Mucosa of rectum (tissue), 2 donors: ENCODE measurements at regions not wholly inside any gene's neighbourhood (a gene's known extent, or its start where the extent isn't known, plus 50 kb on each side); places are given as distances from the start of the nearest gene placed in this dataset.

Source experiments
- H3K27ac ChIP-seq, 2 donors: one replicate each; pipeline ENCODE4 v1.7.0; 2013; ENCODE audit warnings: inconsistent platforms in 2 of 2, low read depth in 2 of 2, low read length in 2 of 2
- H3K27me3 ChIP-seq, 2 donors: one replicate each; pipeline ENCODE4 v1.7.0; 2013; ENCODE audit warnings: low read length in 2 of 2; ENCODE audit not compliant: control insufficient read depth in 2 of 2, insufficient read depth in 2 of 2
- H3K36me3 ChIP-seq, 2 donors: one replicate each; pipeline ENCODE4 v1.7.0; 2013; ENCODE audit warnings: low read length in 2 of 2; ENCODE audit not compliant: control insufficient read depth in 2 of 2, insufficient read depth in 2 of 2
- H3K4me1 ChIP-seq, 2 donors: one replicate each; pipeline ENCODE4 v1.7.0; 2013; ENCODE audit warnings: low read length in 2 of 2, mild to moderate bottlenecking in 1 of 2; ENCODE audit not compliant: control insufficient read depth in 2 of 2, insufficient read depth in 2 of 2
- H3K4me3 ChIP-seq, 2 donors: one replicate each; pipeline ENCODE4 v1.7.0; 2013; ENCODE audit warnings: low read length in 2 of 2
- H3K9ac ChIP-seq, 2 donors: one replicate each; pipeline ENCODE4 v1.7.0; 2013; ENCODE audit warnings: low read length in 2 of 2, low read depth in 1 of 2, mild to moderate bottlenecking in 1 of 2
- H3K9me3 ChIP-seq, 2 donors: one replicate each; pipeline ENCODE4 v1.7.0; 2013; ENCODE audit warnings: low read length in 2 of 2; ENCODE audit not compliant: control insufficient read depth in 2 of 2
- donor health status: healthy.
- donor health status: Normal muscosa, but diverticular disease.

- Histone ChIP-seq H3K27me3 (no peaks in the 10 kb centered on the region), H3K27ac (no peak overlapping the region), H3K4me1 (no peaks in the 10 kb centered on the region), H3K9ac (no peak overlapping the region), H3K4me3 (no peak overlapping the region), H3K36me3 (no peaks in the 10 kb centered on the region), H3K9me3 (no peaks in the 10 kb centered on the region)
These were observed 148.4 kb upstream of the CLINT1 start for GRCh38 chr5:158007336-158007735.

GRCh38 chr5:157999696-158000095 is 140.8 kb upstream of the CLINT1 start:
- H3K36me3 ChIP-seq = no peaks in the 10 kb centered on the region
- H3K27ac ChIP-seq = no peak overlapping the region
- H3K4me1 ChIP-seq = peaks cover 0 to under 1% of the 10 kb centered on the region in 2 donors
- H3K9ac ChIP-seq = no peak overlapping the region
- H3K27me3 ChIP-seq = no peaks in the 10 kb centered on the region
- no peak overlapping the region for H3K4me3 ChIP-seq
- no peaks in the 10 kb centered on the region for H3K9me3 ChIP-seq

GRCh38 chr5:157997991-157998504 is 139.1 kb upstream of the CLINT1 start:
- Histone ChIP-seq H3K36me3 (no peaks in the 10 kb centered on the region), H3K4me1 (peaks cover 0 to 4% of the 10 kb centered on the region in 2 donors), H3K27ac (no peak overlapping the region), H3K4me3 (no peak overlapping the region), H3K9me3 (no peaks in the 10 kb centered on the region), H3K9ac (no peak overlapping the region), H3K27me3 (no peaks in the 10 kb centered on the region)

GRCh38 chr5:157994906-157995519 is 136.1 kb upstream of the CLINT1 start:
- Histone ChIP-seq H3K4me3 (peak overlapping the region in 1 of 2 donors; percentile 29), H3K9me3 (no peaks in the 10 kb centered on the region), H3K9ac (no peak overlapping the region), H3K27me3 (no peaks in the 10 kb centered on the region), H3K27ac (no peak overlapping the region), H3K4me1 (peaks cover 0 to 4% of the 10 kb centered on the region in 2 donors), H3K36me3 (no peaks in the 10 kb centered on the region)

- no peak overlapping the region for H3K9ac ChIP-seq
- H3K4me3 ChIP-seq = no peak overlapping the region
These were observed 135.2 kb upstream of the CLINT1 start for GRCh38 chr5:157993986-157994691.

GRCh38 chr5:157993201-157993600 is 134.3 kb upstream of the CLINT1 start:
- no peak overlapping the region for H3K4me3 ChIP-seq
- H3K9me3 ChIP-seq = no peaks in the 10 kb centered on the region
- peaks cover 0 to 4% of the 10 kb centered on the region in 2 donors for H3K4me1 ChIP-seq
- H3K9ac ChIP-seq = no peak overlapping the region
- H3K27ac ChIP-seq = no peak overlapping the region
- no peaks in the 10 kb centered on the region for H3K27me3 ChIP-seq
- no peaks in the 10 kb centered on the region for H3K36me3 ChIP-seq

More at GRCh38 chr5:157993986-157994691, 135.2 kb upstream of the CLINT1 start:
- Histone ChIP-seq H3K9me3 (no peaks in the 10 kb centered on the region), H3K4me1 (peaks cover 0 to 4% of the 10 kb centered on the region in 2 donors), H3K27me3 (no peaks in the 10 kb centered on the region), H3K27ac (no peak overlapping the region), H3K36me3 (no peaks in the 10 kb centered on the region)

- Histone ChIP-seq H3K4me1 (peaks cover 0 to 4% of the 10 kb centered on the region in 2 donors), H3K9me3 (no peaks in the 10 kb centered on the region), H3K36me3 (no peaks in the 10 kb centered on the region), H3K9ac (no peak overlapping the region), H3K27me3 (no peaks in the 10 kb centered on the region), H3K27ac (no peak overlapping the region), H3K4me3 (no peak overlapping the region)
These were observed 131.7 kb upstream of the CLINT1 start for GRCh38 chr5:157990583-157991181.

GRCh38 chr5:157989296-157989695 is 130.4 kb upstream of the CLINT1 start:
- H3K27ac ChIP-seq = no peak overlapping the region
- H3K4me1 ChIP-seq = no peaks in the 10 kb centered on the region
- no peaks in the 10 kb centered on the region for H3K9me3 ChIP-seq
- no peaks in the 10 kb centered on the region for H3K27me3 ChIP-seq
- H3K4me3 ChIP-seq = no peak overlapping the region
- H3K36me3 ChIP-seq = no peaks in the 10 kb centered on the region
- H3K9ac ChIP-seq = no peak overlapping the region

- no peak overlapping the region for H3K4me3 ChIP-seq
- no peaks in the 10 kb centered on the region for H3K9me3 ChIP-seq
- no peak overlapping the region for H3K27ac ChIP-seq
- H3K36me3 ChIP-seq = no peaks in the 10 kb centered on the region
- H3K4me1 ChIP-seq = no peaks in the 10 kb centered on the region
- no peaks in the 10 kb centered on the region for H3K27me3 ChIP-seq
- H3K9ac ChIP-seq = no peak overlapping the region
These were observed 128.3 kb upstream of the CLINT1 start for GRCh38 chr5:157987259-157987658.

GRCh38 chr5:157986431-157986990 is 127.6 kb upstream of the CLINT1 start:
- no peaks in the 10 kb centered on the region for H3K9me3 ChIP-seq
- H3K4me3 ChIP-seq = no peak overlapping the region
- H3K27ac ChIP-seq = no peak overlapping the region
- H3K36me3 ChIP-seq = no peaks in the 10 kb centered on the region
- no peak overlapping the region for H3K9ac ChIP-seq
- no peaks in the 10 kb centered on the region for H3K27me3 ChIP-seq
- H3K4me1 ChIP-seq = no peaks in the 10 kb centered on the region
